ENCODE measurements at regions not wholly inside any gene's neighbourhood (a gene's known extent, or its start where the extent isn't known, plus 50 kb on each side); places are given as distances from the start of the nearest gene placed in this dataset.

DNA sequence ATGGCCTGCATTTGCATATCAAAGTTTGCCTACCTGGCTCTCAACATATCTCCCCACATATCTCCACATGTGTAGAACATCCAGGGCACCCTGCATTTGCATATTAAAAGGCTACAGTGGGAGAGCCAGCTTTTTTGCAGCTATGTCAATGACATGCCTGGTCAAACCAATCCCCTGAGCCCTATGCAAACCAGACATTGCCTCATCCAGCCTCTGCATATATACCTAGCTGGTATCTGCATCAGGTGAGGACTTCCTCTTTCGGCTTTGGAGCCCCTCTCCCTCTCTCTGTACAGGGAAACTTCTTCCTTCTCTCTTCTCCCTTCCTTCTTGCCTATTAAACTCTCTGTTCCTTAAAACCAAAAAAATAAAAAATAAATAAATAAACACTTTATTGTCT, 142.7 kb upstream of the STEAP4 start:
- Mint-ChIP-seq H3K27ac (no peak overlapping the region), H3K36me3 (ENCODE audit: insufficient read depth) (no peaks in the 10 kb centered on the region), H3K4me1 (ENCODE audit: low read depth) (peaks cover 10% of the 10 kb centered on the region), H3K27me3 (no peaks in the 10 kb centered on the region), H3K9me3 (ENCODE audit: low read depth) (no peaks in the 10 kb centered on the region), H3K4me3 (ENCODE audit: low read depth) (no peak overlapping the region)
- no peak for TF ChIP-seq CTCF (IDR thresholded peaks at IDR 0.05; ENCODE audit: unreplicated experiment)
- no peak for DNase-seq (ENCODE audit: low spot score, unreplicated experiment)

GRCh38 chr7:88442413-88442812, 135.7 kb upstream of the STEAP4 start:
- Mint-ChIP-seq H3K4me1 (ENCODE audit: low read depth) (peaks cover 2% of the 10 kb centered on the region), H3K36me3 (ENCODE audit: insufficient read depth) (no peaks in the 10 kb centered on the region), H3K4me3 (ENCODE audit: low read depth) (no peak overlapping the region), H3K27ac (no peak overlapping the region), H3K9me3 (ENCODE audit: low read depth) (peaks cover 3% of the 10 kb centered on the region), H3K27me3 (no peaks in the 10 kb centered on the region)
- TF ChIP-seq CTCF (IDR thresholded peaks at IDR 0.05; ENCODE audit: unreplicated experiment): no peak
- no peak for DNase-seq (ENCODE audit: low spot score, unreplicated experiment)

DNA sequence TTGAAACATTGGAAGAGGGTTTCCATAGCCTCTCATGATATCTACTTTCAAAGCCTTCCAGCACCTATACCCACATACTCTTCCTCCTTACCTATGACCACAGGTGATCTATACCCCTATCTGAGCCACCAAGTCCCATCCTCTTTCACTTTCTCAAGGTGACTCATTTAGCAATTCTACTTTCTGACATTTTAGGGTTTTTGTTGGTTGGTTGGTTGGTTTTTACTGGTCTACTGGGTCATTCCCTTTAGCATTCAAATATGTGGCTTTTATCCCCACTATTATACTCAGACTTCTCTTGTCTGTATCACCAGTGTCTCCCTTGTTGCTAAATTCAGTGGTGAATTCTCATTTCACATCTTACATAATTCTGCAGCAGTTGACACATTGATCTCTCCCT, 130.4 kb upstream of the STEAP4 start:
- Mint-ChIP-seq H3K27ac (no peak overlapping the region), H3K9me3 (ENCODE audit: low read depth) (no peaks in the 10 kb centered on the region), H3K4me3 (ENCODE audit: low read depth) (no peak overlapping the region), H3K4me1 (ENCODE audit: low read depth) (no peaks in the 10 kb centered on the region), H3K27me3 (no peaks in the 10 kb centered on the region), H3K36me3 (ENCODE audit: insufficient read depth) (no peaks in the 10 kb centered on the region)
- no peak for DNase-seq (ENCODE audit: low spot score, unreplicated experiment)
- no peak for TF ChIP-seq CTCF (IDR thresholded peaks at IDR 0.05; ENCODE audit: unreplicated experiment)

DNA sequence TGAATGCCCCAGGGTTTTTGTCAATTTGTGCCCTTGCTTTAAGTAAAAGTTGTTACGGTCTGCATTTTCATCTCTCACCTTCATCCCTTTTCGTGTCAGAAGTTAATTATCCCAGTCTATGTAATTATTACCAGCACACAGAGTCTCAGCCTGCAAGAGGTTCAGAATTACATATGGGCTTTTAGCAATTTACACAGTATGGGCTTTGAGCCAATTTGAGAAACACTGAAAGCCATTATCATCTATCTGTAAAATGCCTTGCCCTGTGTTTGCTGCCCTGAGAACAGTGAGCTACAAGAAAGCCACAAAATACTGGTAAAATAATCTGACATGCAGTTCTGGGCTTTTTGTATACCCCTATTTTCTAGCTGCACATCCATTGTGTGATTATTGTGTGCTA, 125.6 kb upstream of the STEAP4 start:
- Mint-ChIP-seq H3K27me3 (no peaks in the 10 kb centered on the region), H3K4me1 (ENCODE audit: low read depth) (no peaks in the 10 kb centered on the region), H3K36me3 (ENCODE audit: insufficient read depth) (no peaks in the 10 kb centered on the region), H3K27ac (no peak overlapping the region), H3K9me3 (ENCODE audit: low read depth) (no peaks in the 10 kb centered on the region), H3K4me3 (ENCODE audit: low read depth) (no peak overlapping the region)
- no peak for DNase-seq (ENCODE audit: low spot score, unreplicated experiment)
- no peak for TF ChIP-seq CTCF (IDR thresholded peaks at IDR 0.05; ENCODE audit: unreplicated experiment)

GRCh38 chr7:88431882-88432281, 125.2 kb upstream of the STEAP4 start:
- TF ChIP-seq CTCF (IDR thresholded peaks at IDR 0.05; ENCODE audit: unreplicated experiment): no peak
- H3K4me1 Mint-ChIP-seq (ENCODE audit: low read depth): no peaks in the 10 kb centered on the region
- no peaks in the 10 kb centered on the region for H3K9me3 Mint-ChIP-seq (ENCODE audit: low read depth)
- no peak overlapping the region for H3K27ac Mint-ChIP-seq
- H3K36me3 Mint-ChIP-seq (ENCODE audit: insufficient read depth): no peaks in the 10 kb centered on the region
- no peaks in the 10 kb centered on the region for H3K27me3 Mint-ChIP-seq
- no peak overlapping the region for H3K4me3 Mint-ChIP-seq (ENCODE audit: low read depth)
- DNase-seq (ENCODE audit: low spot score, unreplicated experiment): no peak
